T47D (cell line): ENCODE measurements at regions not wholly inside any gene's neighbourhood (a gene's known extent, or its start where the extent isn't known, plus 50 kb on each side); places are given as distances from the start of the nearest gene placed in this dataset.

Source experiments
- DNase-seq, 2 experiments: peaks; one replicate each; pipeline versions ENCODE4 v3.0.0 to v3.0.0-alpha.2; 2011 to 2012; ENCODE audit warnings: low read depth in 1 of 2, low spot score in 1 of 2
- JUND ChIP-seq: IDR thresholded peaks from 2 replicates; pipeline ENCODE4 v1.6.1; 2012; ENCODE audit warnings: low read depth
- in situ Hi-C: cut with HindIII; loops from 2 replicates; pipeline ENCODE4 v1.10.0; 2016; ENCODE audit warnings: low sequenced_read_pairs, low pct_unique_long_range_greater_than_20kb

DNA sequence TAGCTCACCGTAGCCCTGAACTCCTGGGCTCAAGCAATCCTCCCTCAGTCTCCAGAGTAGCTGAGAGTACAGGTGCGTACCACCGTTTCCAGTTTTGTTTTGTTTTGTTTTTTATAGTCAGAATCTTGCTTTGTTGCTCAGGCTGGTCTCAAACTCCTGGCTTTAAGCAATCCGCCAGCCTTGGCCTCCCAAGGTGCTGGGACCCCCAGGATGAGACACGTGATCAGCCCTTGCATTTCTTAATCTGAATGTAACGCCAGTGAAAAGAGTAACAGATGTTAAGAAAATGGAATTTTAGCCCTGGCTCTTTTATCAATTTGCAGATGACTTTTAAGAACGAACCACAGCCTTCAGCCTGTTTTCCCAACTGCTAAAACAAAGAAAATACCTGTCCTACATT, 451.3 kb downstream of the SHQ1 start:
- no peak for TF ChIP-seq JUND
- DNase-seq, result no peak
- in situ Hi-C loops, result no loop called here

DNA sequence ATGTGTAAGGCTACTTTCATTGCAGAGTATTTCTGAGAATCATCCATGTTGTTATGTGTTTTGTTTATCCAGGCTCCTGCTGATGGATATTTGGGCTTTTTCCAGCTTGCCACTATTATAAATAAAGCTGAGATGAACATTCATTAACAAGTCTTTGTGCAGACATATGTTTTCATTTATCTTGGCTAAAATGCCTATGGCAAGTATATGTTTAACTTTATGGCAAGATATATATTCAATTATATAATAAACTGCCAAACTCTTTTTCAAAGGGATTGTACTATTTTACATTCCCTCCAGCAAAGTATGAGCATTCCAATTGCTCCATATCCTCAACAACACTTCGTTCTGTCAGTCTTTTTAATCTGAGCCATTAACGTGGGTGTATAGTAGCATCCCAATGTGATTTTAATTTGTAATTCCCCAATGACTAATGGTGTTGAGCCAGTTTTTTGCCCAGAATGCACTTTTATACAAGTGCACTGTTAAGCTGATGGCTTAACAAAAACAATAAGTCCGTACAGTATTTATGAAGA, 452.4 kb downstream of the SHQ1 start:
- DNase-seq, result no peak
- TF ChIP-seq JUND, result no peak
- in situ Hi-C loops, result no loop called here

DNA sequence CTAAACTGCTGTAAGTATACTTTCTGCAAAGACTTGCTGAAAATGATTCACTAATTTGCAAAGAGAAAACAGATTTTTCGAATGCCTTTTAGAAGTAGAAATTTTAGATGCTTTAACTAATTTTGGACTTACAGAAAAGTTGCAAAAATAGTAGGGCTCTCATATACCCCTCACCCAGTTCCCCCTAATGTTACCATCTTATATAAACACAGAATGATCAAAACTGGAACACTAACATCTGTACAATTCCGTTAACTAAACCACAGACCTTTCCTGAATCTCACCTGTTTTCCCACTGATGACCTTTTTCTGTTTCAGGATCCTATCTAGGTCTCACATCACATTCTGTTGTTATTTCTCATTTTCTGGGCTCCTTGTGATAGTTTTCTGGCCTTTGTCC, 454.8 kb downstream of the SHQ1 start:
- no peak for DNase-seq
- in situ Hi-C loops, result no loop called here
- no peak for TF ChIP-seq JUND

DNA sequence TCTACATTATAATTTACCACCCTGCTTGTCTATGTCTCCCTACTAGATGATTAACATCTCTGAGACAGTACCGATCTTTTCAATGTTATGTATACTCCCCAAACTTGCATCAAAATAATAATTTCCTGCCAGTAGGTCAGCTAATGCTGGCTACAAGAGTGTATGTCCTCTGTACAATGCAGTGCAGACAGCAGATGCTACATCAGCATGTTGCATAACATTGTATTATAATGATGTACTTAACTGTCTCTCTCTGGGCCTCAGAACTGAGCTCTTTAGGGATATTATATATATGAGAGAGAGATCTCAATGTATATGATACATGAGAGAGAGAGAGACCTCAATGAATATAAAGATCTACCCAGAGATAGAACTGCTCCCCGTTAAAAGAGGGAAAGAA, 456.6 kb downstream of the SHQ1 start:
- no peak for DNase-seq
- in situ Hi-C loops, result no loop called here
- no peak for TF ChIP-seq JUND

DNA sequence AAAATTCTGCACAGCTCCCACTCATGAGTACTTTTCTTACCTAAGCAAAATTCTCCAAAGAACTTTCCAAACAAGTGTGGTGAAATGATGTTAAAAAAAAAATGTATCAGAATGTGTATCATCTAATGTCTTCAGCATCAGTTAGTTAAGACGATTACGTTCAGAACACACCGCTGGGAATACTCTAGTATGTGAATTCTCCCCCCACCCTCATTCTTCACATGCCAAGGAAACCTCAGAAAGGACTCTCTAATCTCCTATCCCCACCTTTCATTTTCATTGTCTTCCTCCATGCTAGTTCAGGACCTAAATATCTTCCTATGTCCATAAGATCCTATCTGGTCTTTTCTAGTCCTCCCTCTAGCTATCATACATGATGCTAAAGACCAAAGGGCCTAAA, 457.4 kb downstream of the SHQ1 start:
- in situ Hi-C loops, result no loop called here
- no peak for TF ChIP-seq JUND
- no peak for DNase-seq

DNA sequence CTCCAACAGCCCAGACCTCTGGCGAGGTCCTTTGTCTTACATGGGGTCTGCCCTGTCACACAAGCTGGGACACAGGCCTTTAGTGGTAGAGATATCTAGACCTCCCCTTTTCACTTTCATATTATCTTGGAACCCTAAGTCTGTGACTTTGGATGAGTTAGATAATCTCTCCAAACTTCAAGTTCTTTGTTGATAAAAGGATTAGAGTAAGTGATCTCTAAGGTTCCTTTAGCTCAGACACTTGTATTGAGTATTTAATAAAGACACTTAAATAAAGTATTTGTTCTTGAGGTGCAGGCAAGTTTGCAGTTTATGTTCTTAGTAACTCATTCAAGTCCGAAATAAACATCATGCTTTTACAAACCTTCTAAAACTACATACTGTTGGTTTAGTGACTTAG, 459.6 kb downstream of the SHQ1 start:
- in situ Hi-C loops, result no loop called here
- no peak for DNase-seq
- TF ChIP-seq JUND, result no peak

DNA sequence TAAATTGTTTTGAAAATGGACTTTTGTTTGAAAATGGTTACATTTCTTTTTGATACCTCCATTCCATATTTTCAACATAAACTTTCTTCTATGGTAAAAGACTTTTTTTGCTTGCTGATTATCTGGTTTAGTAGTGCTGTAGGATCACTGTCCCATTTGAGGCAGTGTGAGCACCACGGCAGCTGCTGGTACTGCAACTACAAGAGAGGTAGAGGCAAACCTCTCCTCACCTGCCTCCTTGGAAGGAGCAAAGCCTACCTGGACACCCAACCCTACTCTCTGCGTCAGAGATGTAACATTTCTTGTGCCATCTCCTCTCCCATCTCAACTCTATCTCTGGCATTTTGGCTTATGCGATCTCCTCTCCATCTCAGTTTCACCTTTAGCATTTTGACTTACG, 460.1 kb downstream of the SHQ1 start:
- no peak for DNase-seq
- no peak for TF ChIP-seq JUND
- in situ Hi-C loops, result no loop called here

DNA sequence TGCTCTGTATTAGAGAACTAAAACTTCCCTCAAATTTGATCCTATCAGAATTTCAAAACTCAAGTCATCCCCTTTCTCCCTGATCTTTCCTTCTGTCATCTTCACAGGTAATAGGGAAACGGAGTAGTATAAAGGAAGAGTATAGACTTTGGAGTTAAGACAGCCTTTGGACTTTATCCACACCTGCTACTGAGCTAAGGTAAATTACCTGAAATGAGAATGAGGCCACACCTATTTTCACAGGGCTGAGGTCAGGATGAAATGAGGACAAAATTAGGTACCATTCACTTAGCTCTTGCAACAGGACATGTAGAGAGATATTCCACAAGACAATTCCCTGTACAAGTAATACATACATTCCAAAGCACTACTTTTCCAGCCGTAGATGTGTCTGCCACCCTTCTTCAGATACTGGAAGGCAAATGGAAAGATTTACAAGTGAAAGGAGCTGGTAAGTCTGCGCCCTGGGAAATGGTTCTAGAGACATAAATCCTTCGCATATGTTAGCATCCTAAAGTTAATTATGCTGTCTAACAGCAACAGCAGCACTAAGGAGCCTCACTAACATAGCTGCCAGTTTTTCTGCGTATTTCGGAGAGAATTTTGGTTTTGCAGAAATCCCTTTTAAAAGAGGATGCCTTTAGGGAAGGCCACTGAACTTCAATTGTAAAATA, 461.8 kb downstream of the SHQ1 start:
- DNase-seq, result no peak
- TF ChIP-seq JUND, result no peak
- in situ Hi-C loops, result no loop called here

DNA sequence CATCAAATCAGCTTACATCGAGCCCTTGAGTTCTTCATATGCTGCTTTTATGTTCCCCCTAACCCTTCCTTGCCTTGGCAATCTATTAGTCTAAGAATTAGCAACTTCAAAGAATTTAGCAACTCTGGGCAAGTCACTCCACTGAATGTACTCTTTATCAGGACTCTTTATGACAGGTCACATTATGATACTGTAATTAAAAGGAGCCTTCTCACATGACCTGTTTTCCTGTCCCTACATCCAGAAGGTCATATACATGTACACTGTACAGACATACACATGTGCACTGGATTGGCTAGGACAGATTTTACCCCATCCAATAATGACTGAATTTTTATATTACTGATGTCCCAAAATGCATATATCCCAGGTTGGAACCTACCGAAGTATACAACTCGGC, 463.1 kb downstream of the SHQ1 start:
- in situ Hi-C loops, result no loop called here
- no peak for DNase-seq
- TF ChIP-seq JUND, result no peak

DNA sequence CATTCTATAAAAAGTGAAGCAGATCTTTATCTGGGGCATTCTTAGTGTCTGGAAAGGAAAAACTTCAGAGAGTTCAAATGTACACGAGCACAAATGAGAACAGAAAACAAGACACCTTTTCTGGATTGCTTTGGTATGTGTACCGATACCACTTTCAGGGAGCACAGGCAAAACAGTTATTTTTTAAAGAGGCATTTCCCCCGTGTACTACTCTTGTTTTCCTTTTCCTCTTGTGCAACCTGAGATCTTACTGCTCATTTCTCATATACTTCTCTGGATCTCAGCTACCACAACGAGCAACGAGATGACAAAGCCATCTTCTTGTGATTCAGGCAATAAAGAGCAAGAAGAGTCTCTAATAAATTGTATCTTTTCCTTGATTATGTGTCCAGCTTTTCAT, 463.6 kb downstream of the SHQ1 start:
- TF ChIP-seq JUND, result no peak
- no peak for DNase-seq
- in situ Hi-C loops, result no loop called here

DNA sequence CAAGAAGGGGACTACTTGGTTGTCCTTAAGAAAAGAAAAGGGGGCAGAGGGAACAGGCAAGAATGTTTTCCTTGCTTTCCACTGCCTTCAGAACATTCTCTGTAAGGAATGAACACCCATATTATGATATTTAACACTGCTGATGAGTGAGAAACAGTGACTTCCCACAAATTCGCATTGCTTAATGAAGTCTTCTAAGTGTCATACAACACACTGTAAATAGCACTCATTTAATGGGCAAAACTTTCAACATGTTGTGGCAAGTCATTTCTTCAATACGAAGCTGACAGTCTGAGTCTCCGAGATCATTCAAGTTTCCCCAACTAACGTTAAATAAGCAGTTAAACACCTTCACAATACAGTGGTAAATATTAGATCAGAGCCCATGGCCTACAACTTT, 464.4 kb downstream of the SHQ1 start:
- in situ Hi-C loops, result no loop called here
- no peak for DNase-seq
- no peak for TF ChIP-seq JUND

DNA sequence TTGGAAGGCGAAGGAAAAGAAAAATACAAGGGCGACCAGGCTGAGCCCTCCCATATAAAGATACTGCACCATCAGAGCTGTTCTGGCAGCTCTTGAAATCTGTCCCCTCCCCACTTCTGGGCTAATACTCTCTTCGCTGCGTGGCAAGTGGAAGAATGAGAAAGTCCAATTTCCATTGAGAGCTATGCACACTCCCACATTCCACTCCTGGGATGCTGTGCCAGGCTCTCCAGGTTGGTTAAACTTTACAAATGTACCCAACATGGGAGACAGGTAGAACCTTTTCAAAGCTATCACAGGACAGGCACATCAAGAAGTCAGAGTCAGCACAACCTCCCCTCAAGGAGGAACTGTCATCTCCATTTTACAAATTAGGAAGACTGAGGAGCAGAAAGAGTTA, 465.0 kb downstream of the SHQ1 start:
- DNase-seq, result no peak
- no peak for TF ChIP-seq JUND
- in situ Hi-C loops, result no loop called here

DNA sequence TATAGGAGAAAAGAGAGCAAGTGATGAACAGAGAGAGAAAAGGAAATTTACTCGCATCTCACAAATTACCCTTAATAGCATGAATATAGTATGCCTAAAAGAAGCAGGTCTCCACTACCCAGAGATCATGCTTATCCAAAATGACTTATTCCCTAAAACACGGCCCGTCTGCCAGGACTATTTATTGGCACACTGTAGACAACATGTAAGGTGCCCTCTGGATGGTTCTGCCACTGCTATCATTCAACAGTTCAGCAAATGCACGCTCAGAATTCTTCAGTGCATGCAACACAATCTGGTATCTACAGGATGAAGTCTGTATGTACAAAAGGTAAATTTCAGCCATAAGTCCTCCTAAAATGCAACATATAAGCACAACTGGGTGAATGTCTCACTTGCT, 465.8 kb downstream of the SHQ1 start:
- no peak for DNase-seq
- in situ Hi-C loops, result no loop called here
- TF ChIP-seq JUND, result no peak

DNA sequence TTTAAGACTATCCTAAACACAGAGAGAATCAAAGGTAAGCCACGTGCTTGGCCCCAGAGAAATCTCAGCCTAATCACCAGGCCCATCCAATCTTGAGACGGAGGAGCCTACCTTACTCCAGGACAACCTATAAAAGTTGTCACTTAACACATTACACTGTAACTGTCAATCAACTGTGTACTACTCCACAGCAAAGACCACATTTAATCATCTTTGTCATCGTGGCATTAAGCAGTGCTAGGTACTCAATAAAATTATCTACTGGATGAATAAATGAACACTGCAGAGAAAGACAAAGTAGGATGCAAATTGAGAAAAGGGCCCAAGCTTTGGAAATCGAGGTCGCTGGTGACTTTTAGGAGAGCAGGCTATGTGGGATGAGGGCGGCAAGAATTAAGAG, 466.7 kb downstream of the SHQ1 start:
- DNase-seq, result no peak
- in situ Hi-C loops, result no loop called here
- TF ChIP-seq JUND, result no peak
